Lower leg skin (tissue), 3 donors: ENCODE measurements at regions not wholly inside any gene's neighbourhood (a gene's known extent, or its start where the extent isn't known, plus 50 kb on each side); places are given as distances from the start of the nearest gene placed in this dataset.

Experiments
- CTCF ChIP-seq, 3 donors: fragments of 450-650 bp; IDR thresholded peaks; one replicate each; pipeline ENCODE4 v1.5.1; 2016; ENCODE audit warnings: antibody characterized with exemption in 3 of 3, mild to moderate bottlenecking in 3 of 3, moderate library complexity in 2 of 3
- POLR2A ChIP-seq, 2 donors: fragments of 450-650 bp; IDR thresholded peaks; one replicate each; pipeline ENCODE4 v1.6.1; 2016 to 2017; ENCODE audit warnings: antibody characterized with exemption in 2 of 2, mild to moderate bottlenecking in 1 of 2, moderate library complexity in 1 of 2

DNA sequence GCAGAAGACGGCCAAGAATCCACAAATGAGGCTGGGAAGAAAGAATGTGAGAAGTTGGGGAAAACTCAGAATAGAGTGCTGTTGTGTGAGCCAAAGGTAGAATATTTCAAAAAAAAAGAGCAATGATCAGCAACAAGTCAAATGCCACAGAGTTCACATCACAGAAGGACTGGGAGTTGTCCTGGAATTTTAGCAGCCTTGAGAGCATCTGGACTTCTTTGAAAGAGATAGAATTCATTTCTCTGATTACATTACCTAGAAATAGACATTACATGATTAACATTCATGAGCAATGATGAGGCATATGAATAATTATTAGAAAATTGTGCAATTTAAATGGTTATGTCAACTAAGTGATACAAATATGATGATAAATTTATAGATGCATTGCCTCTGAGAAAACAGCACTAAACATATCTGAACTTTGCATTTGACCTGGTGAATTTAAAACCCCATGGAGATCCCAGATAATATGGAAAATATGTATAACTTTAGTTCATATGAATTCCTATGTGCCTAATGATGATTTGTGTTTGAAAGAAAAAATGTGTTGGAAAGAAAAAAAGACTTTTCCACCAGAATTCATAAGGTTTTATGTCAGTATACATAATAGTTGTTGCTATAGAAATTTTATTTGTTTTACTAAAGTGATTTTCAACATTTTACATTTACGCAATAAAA lies 186.2 kb downstream of the POSTN start:
- TF ChIP-seq POLR2A (IDR thresholded peaks at IDR 0.05) (no peak), CTCF (IDR thresholded peaks at IDR 0.05) (no peak)
